GM19395 (cell line): ENCODE measurements at regions not wholly inside any gene's neighbourhood (a gene's known extent, or its start where the extent isn't known, plus 50 kb on each side); places are given as distances from the start of the nearest gene placed in this dataset.
"Not testable (repeated sequence)": the region's sequence is repeated elsewhere in the genome, so short reads cannot be mapped to it uniquely, and the experiment has no call there.

ENCODE experiments used
- ATAC-seq: cut with Tn5 transposase; IDR thresholded peaks from one replicate; pipeline ENCODE4 v1.9.1; 2021; ENCODE audit warnings: mild to moderate bottlenecking, moderate library complexity; ENCODE audit not compliant: unreplicated experiment

DNA sequence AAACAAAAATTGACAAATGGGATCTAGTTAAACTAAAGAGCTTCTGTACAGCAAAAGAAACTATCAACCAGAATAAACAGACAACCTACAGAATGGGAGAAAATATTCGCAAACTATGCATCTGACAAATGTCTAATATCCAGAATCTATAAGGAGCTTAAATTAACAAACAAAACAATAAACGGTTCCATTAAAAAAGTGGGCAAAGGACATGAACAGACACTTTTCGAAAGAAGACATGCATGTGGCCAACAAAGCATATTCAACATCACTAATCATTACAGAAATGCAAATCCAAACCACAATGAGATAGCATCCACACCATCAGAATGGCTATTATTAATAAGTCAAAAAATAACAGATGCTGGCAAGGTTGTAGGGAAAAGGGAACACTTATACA lies 50.5 kb upstream of the MED13L start:
- not testable (repeated sequence) for ATAC-seq

DNA sequence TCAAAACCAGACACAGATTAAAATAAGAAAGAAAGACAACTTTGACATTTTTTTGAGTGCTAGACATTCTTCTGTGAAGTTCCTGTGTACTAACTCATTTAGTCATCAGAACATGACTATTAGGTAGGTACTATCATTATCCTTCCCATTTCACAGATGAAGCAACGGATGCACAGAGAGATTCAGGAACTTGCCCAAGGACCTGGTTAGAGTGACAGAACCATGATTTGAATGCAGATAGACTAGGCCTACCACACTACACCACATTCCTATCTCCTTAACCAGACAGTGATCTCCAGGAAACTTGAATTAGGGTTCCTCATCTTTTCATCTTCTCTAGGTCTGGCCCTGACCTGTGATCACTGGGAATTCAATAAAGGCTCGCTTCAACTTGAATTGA lies 54.4 kb upstream of the MED13L start:
- no peak for ATAC-seq

DNA sequence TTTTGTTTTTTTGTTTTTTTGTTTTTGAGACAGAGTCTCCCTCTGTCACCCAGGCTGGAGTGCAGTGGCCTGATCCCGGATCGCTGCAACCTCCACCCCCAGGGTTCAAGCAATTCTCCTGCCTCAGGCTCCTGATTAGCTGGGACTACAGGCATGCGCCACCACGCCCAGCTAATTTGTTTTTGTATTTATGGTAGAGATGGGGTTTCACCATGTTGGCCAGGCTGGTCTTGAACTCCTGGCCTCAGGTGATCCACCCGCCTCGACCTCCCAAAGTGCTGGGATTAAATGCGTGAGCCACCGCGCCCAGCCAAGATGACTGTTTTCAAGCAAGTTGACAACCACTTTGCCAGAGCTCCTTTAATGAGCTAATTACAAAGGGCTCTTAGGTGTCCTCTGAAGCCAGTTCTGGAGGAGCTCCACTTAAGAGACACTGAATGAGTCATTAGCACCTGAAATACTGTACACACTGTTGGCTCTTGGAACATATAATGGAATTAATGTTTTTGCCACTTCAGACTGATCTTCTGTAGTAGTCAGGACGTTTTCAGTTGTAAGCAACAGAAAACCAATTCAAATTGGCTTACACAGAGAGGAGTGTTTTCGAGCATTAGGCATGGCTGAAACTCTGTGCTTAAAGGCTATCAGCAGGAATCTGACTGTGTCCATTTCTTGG lies 55.4 kb upstream of the MED13L start:
- ATAC-seq = no peak

DNA sequence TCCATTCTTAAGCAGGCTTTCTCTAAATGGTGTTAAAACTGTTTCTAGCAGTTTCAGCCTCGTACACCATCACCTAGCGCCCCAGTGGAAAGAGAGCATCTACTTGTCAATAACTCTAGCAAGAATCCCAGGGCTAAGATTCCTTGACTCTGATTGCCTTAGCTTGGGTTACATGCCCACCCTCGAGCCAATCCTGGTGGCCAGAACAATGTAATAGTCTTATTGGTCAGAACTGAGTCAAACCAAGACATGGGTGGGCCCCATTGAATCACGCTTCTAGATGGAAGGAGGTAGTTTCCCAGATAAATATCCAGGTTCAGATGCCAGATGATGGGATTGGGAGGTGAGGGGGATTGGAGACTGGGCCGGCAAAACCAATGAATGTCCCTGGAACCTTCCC lies 55.9 kb upstream of the MED13L start:
- ATAC-seq = no peak

DNA sequence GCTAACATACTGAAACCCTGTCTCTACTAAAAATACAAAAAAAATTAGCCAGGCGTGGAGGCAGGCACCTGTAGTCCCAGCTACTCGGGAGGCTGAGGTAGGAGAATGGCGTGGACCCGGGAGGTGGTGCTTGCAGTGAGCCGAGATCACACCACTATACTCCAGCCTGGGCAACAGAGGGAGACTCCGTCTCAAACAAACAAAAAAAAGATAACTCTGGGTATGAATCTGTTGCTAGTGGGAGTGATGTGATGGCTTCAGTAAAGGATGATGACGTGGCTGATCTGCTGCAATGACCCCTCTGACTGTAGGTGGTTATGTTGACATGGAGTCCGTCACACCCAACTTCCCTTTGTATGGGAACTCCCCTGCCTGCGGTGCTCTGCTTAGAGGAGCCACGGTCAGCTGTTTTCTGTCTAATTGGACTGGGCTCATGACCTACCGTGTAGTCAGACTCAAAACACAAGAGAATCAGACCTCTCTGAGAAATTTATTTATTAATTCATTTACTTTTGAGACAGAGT lies 59.1 kb upstream of the MED13L start:
- ATAC-seq = peak; percentile 78

DNA sequence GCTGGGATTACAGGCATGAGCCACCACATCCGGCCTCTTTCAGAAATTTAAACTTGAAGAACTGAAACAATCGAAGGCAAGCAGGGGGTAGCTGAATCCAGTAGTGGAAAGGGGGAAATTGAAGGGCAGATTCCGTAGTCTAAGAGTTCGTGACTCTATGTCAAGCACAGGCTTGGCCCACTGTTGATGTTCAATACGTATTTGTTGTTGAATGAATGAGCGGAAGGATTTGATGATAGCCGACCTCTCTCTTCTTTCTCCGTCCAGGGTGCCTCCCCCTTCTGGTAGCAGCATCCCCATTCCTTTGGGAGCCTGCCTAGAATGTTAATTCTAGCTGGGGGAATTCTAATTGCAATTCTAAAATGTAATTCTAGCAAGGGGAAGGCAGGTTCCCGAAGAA lies 59.8 kb upstream of the MED13L start:
- no peak for ATAC-seq

DNA sequence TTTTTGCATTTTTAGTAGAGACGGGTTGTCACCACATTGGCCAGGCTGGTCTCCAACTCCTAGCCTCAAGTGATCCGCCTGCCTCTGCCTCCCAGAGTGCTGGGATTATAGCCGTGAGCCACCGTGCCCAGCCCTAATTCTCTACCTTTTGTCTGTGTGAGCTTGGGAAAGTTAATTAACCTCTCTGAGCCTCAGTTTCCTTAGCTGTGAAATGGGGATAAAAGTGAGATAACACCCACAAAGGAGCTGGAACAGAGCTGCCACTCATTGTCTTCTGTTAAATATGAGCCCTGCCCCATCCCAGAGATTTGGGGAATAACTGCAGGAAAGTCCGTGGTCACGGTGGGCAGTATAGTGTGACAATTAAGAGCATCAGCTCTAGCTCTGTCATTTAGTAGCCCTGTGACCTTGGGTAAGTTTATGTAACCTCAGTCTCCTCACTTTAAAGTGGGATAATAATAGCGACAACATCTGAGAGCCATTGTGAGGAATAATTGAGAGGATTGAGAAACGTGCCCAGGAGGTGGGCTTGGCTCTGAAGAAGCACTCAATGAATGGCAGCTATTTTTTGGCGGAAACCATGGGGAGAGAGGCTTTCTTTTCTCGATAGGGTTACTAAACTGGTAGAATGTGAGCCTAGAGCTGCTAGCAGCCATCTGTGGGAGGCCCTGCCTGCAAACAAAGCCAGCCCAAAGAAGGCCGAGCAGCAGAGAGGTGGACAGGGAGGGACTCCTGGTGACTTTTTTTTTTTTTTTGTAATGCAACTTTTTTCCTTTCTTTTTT lies 60.8 kb upstream of the MED13L start:
- no peak for ATAC-seq

DNA sequence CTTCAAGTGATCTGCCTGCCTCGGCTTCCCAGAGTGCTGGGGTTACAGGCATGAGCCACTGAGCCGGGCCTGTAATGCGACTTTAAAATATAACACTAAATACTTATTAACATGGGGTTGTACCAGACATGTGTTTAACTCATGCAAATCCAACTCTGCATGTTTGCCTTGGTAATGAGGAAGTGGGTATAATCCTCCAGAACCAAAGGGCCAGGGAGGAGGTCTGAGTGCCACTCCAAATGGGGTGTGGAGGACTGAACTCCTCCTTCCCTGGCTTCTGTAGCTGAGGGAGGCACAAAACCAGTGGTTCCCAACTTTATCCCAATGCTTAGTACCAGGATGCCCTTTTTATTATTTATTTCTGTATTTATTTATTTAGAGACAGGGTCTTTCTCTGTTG lies 61.6 kb upstream of the MED13L start:
- ATAC-seq = no peak

DNA sequence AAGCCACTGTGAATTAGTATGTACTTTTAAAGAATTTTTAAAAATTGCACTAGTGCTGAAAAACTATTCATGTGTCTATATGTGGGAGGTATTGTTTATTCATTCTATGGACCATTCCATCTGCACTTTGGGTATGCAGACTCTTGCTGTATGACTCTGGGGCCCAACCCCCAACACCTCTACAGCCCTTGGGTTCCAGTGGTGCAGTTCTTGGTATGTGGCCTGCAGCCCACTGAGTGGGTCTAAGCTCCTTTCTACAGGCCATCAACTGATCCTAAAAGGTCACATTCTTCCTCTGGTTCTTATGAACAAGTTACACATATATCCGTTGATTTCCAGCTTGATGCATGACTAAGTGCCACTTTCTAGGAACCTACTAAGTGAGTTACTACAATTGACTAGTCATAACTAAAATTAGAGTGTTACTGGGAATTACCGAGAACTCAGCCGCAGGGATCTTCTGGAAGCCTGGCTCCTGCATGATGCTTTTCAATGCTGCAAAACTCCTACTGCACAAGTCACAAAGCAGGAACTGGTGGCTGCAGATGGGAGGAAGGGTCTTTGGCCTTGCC lies 62.4 kb upstream of the MED13L start:
- ATAC-seq = no peak

DNA sequence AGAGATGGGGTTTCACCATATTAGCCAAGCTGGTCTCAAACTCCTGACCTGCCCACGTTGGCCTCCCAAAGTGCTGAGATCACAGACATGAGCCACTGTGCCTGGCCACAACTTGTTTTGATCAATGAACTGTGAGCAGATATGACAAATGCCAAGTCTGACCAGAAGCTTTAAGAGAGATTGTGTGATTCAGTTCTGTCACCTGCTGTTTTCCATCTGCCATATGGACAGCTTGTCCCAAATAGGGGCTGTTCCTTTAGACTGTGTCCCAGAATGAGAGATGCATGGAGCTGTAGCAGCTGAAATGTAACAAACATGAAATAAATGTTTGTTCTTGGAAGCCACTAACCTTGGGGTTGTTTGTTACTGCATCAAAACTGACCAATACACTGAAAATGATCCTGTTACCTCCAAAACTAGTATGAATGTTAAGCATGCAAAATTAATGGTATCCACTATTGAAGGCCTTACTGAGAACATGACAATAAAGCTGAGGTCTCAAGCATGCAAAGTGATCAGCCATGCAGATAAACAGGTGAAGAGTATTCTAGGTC lies 65.9 kb upstream of the MED13L start:
- ATAC-seq = no peak

DNA sequence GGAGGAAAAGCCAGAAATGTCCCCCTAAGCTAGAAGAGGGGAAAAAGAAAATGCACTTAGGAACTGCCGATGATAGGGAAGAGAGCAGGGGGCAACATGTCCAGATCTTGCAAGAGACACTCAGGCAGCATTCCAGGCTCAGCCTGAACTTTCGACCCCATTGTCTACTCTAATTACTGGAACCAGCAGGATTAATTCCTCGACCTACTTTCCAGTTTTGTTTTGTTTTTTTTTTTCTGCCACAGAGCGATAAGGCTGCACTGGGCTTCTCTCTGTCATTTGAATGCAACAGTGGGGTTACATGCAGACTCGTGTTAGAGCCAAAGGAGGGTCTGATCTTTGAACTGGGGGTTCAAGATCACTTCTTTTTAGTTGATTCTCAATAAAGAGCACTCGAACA lies 68.7 kb upstream of the MED13L start:
- ATAC-seq = no peak

DNA sequence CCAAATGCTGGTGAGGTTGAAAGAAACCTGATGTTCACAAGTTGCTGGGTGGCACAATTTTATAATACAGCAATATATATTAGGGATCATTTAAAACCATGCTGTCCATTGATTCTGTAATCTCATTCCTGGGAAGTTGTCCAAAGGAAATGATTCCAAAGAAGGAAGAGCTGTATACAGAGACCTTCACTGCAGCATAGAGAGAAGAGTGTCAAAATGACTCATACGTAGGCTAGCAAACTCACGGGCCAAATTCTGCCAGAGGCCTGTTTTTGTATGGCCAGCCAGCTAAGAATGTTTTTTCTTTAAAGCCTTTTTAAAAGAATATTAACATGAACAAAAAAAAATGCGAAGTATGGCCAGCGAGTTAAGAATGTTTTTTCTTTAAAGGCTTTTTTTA lies 69.2 kb upstream of the MED13L start:
- ATAC-seq = no peak

DNA sequence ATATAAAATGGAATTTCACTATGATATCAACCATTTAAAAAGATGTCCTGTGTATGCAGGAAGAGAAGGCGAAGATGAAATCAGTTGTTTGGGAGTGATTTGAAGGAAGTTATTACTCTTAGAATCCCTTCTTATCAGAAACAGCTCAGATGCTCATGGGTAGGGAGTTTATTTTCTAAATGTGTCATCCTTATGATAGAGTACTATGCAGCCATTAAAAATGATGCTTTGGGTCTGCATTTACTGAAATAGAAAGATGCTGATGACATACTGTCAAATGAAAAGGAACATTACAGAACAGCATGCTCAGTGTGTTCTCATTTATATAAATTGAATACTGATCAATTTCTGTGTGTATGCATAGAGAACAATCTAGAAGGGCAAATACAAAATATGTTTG lies 69.8 kb upstream of the MED13L start:
- no peak for ATAC-seq

DNA sequence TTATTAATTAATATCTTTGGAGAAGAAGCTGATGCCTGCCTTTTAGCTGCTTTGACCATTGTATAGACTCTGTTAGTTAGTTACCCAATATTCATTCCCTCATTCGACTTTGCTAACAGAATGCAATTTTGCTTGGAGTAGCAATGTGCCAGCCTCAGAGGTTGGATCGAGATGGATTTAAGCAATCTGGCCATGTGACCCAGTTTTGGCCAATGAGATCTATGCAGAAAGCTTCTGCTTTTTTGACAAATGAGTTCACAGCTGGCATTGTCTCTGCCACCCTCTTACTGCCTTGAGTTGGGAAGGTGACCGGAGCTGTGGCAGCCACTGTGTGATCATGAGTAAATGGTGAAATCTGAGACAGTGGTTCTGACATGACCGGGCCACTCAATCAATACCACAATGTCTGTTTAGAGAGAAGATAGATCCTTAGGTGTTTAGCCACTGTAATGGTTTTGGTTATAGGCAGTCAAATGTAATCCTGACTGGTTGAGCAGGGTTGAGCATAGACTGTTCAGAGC lies 74.9 kb upstream of the MED13L start:
- no peak for ATAC-seq

DNA sequence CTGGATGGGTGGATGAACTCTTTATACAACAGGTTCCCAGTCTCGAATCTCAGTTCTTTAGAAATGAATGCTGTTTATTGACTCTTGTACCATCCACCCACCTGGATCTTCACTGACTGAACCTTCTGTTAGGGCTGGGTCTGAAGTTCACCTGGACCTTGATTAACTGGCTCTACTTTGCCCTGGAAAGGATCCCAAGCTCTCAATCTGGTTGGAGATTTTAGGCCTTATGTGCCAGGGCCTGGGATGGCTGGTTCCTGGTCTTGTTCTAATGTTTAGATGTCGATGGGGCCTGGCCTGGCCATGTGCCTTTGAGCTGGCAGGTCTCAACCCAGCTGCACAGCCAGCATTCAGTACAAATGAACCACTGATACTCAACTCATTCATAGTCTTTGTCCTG lies 76.5 kb upstream of the MED13L start:
- ATAC-seq = no peak

DNA sequence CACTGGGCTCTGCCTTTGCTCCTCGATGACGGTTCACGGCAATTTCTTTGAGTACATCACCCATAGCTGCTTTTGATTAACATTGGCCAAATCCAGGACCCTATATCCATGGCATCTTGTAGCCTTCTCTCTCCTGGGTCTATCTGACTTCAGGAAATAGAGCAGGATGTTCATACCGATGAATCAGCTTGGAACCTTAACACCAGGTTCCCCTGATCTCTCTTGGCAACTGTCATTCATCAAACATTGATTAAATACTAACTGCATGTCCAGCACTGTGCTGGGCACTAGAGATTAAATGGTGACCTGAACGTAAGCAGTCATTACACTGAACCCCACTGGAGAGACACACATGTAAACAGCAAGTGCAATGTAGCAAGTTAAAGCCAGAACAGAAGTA lies 77.0 kb upstream of the MED13L start:
- ATAC-seq = no peak

DNA sequence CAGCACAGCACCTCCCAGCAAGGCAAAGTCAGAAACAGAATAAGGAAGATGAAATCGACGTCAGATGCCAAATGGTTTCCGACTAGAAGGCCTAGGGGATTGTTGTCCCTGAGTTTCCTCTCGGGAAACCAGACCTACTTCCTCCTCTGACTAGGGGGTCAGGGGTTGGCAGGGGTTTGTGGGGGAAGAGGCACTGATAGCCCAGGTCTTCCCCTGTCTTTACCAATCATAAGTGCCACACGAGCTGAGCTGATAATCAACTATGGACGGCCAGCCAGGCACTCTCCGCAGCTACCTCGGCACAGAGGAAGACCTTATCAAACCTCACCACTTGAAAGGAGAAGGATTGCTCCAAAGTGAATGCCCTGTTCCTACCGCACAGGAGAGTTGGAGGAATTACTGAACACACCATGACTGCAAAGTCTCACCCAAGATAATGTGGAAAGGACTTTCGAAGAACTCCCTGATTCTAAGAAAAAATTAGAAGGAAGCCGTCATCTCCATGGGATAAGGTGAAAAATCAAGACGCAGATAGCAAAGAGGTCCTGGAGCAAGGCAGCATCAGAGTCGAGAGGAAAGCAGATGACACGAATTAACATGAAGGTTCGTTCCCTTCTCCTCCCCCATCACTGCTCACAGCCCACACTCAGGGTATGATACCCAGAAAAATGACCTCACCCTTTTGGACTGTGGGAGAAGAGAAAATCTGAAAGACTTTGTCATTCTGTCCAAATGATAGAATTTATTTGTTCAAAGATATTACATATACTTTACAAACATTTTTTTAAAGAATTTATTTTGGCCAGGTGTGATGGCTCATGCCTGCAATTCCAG lies 77.7 kb upstream of the MED13L start:
- ATAC-seq = no peak

DNA sequence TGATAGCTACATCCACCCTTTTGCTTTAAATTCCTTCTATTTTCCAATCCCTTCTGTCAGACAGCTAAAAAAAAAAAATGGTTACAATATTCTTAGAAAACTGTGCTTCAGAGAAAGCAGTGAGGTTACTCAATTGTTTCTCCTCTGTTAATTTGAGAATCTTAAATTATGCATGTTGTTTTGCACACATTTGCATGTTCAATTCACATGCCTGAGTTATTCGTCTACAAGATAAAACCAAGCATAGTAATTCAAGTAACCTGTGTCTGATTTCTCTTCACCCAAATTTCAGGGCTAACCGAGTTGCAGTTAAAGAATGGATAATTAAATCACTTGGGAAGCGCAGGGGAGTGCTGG lies 81.0 kb upstream of the MED13L start:
- no peak for ATAC-seq

DNA sequence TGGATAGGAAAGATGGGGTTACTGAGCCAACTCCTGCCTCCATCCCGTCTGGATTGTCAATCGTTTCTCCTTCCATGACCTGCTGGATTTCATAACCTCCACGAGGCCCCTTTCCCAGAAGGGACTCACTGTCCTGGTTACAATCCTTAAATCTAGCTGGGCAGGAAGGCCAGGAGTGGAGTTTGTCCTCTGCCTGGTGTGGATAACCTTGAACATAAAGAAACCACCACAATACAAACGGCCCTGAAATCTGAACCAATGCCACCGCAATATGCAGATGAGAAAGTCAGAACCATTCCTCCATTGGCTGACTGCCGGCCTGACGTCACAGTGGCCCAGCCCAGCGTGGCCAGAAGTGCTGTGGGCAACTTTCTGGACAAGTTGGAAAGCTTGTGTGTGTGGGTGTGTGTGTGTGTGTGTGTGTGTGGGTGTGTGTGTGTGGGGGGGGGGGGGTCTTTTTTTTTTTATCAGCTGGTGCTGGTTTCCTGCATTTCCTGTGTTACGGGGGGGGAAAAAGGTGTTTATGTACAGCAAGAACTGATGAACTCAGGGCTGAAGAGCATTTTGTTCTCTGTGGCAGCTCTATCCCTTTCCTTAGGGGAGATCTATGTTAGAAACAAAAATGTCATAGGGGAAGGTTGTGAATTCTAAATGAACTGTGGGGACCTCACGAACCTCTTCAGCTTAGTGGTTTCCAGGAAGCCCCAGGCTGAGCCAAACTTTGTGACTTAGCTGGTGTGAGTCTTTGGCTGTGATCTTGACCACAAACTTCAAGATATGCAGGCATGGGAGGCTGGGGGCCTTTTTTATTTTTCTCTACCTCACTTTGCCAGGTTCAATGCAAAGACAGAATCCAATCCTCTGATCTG lies 81.6 kb upstream of the MED13L start:
- ATAC-seq = peak; percentile 83
